Mammary epithelial cell (primary cell): ENCODE measurements at regions not wholly inside any gene's neighbourhood (a gene's known extent, or its start where the extent isn't known, plus 50 kb on each side); places are given as distances from the start of the nearest gene placed in this dataset.

Source experiments
- EZH2 ChIP-seq: IDR thresholded peaks from 2 replicates; pipeline ENCODE4 v1.6.1; 2012; ENCODE audit warnings: low read length, inconsistent platforms, borderline replicate concordance
- TF ChIP-seq, protein P1 (sequence below), 2 donors: IDR thresholded peaks in 1 of 2; conservative IDR thresholded peaks in 1 of 2; 2 replicates each; pipeline ENCODE4 v1.5.1; 2011 to 2012; ENCODE audit warnings: inconsistent platforms in 2 of 2, low read length in 2 of 2, mild to moderate bottlenecking in 2 of 2, control low read depth in 1 of 2, low read depth in 1 of 2; ENCODE audit not compliant: insufficient read depth in 1 of 2; ENCODE audit errors: extremely low read depth in 1 of 2

DNA sequence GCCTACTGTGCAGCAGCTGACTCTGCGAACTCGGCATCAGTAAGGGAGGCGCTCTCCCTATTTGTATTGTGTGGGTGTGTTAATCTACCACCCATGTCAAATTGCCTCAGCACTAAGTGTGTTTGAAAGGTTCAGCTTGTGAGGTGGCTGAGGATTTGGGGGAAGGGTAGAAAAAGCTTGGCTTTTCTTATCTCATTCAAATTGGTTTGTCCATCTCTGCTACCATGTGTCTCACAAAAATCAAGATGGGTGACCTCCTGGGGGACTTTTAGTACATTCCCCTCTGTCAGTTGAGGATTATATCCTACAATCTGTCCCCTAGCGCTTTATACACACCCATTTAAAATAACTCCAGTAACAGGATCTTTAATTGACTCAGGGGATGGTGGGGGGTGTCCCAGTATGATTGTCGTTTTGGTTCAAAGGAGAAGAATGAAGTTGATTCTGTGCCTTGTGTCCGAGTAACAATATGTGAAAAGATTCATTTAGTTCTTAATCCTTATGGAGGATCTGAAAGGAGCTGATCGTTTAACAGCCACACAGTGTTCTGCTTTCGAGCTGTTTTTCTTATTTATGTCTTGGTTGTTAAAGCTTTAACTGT, 609.6 kb downstream of the PKHD1 start:
- TF ChIP-seq, protein P1, sequence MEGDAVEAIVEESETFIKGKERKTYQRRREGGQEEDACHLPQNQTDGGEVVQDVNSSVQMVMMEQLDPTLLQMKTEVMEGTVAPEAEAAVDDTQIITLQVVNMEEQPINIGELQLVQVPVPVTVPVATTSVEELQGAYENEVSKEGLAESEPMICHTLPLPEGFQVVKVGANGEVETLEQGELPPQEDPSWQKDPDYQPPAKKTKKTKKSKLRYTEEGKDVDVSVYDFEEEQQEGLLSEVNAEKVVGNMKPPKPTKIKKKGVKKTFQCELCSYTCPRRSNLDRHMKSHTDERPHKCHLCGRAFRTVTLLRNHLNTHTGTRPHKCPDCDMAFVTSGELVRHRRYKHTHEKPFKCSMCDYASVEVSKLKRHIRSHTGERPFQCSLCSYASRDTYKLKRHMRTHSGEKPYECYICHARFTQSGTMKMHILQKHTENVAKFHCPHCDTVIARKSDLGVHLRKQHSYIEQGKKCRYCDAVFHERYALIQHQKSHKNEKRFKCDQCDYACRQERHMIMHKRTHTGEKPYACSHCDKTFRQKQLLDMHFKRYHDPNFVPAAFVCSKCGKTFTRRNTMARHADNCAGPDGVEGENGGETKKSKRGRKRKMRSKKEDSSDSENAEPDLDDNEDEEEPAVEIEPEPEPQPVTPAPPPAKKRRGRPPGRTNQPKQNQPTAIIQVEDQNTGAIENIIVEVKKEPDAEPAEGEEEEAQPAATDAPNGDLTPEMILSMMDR (conservative IDR thresholded peaks at IDR 0.05 in 1 of 2, IDR thresholded peaks at IDR 0.05 in 1 of 2; ENCODE audit: extremely low read depth in 1 of 2, insufficient read depth in 1 of 2, low read depth in 1 of 2, low read length in 2 of 2) = no peak
- TF ChIP-seq EZH2 = no peak
